GM12878 (cell line): ENCODE measurements at regions not wholly inside any gene's neighbourhood (a gene's known extent, or its start where the extent isn't known, plus 50 kb on each side); places are given as distances from the start of the nearest gene placed in this dataset.

Experiments
- ATAC-seq: fragments of 200-7000 bp; cut with Tn5 transposase; 3 replicates; pipeline ENCODE4 v1.9.1; 2020; ENCODE audit warnings: mild to moderate bottlenecking, moderate library complexity
- BruUV-seq: library from RNA; stranded (reverse); fragments of 400-500 nt; replicated peaks from 2 replicates; lab custom pipeline; 2021; lab: Mats Ljungman, UMichigan
- CTCF ChIA-PET: fragments of 300-600 bp; sonication (Branson Sonifier 250); formaldehyde crosslinking; extraction: SDS; loops from one replicate; lab custom pipeline; 2021; ENCODE audit warnings: inconsistent platforms; lab: Yijun Ruan, JAX
- POLR2A ChIA-PET: fragments of 350-600 bp; formaldehyde crosslinking; extraction: SDS; loops from one replicate; lab custom pipeline; 2021; ENCODE audit warnings: inconsistent platforms; lab: Charles Lee
- RAD21 ChIA-PET: fragments of 300-600 bp; sonication (Branson Sonifier 250); formaldehyde crosslinking; loops from one replicate; lab custom pipeline; 2023; ENCODE audit warnings: antibody characterized with exemption; ENCODE audit not compliant: unreplicated experiment; lab: Charles Lee
- SMC1A ChIA-PET: fragments of 300-600 bp; sonication (Branson Sonifier 250); formaldehyde crosslinking; loops from one replicate; lab custom pipeline; 2023; ENCODE audit not compliant: unreplicated experiment, uncharacterized antibody; lab: Charles Lee
- DNase-seq: peaks from one replicate; pipeline ENCODE4 v3.0.0-alpha.2; 2011; ENCODE audit warnings: low read depth, low spot score
- FAIRE-seq: peaks from 3 replicates; lab custom pipeline; 2011; peaks lifted over from hg19 to GRCh38; lab: Jason Lieb, UNC
- H2AFZ ChIP-seq: 2 replicates; pipeline ENCODE4 v1.6.0; 2011; ENCODE audit warnings: low read depth, low read length, control low read depth; ENCODE audit not compliant: control insufficient read depth
- H3K27ac ChIP-seq: 2 replicates; pipeline ENCODE4 v1.5.1; 2011; ENCODE audit warnings: control low read depth; ENCODE audit not compliant: control insufficient read depth, insufficient read depth
- H3K27me3 ChIP-seq, 2 experiments: replicated peaks in 1 of 2; 2 replicates each; pipeline versions ENCODE4 v1.6.0 to v1.6.1; 2011; ENCODE audit warnings: low read length in 1 of 2; ENCODE audit not compliant: control insufficient read depth in 2 of 2, insufficient read depth in 2 of 2
- H3K36me3 ChIP-seq, 2 experiments: 2 replicates each; pipeline ENCODE4 v1.5.1; 2011; ENCODE audit warnings: low read length in 1 of 2; ENCODE audit not compliant: control insufficient read depth in 2 of 2, insufficient read depth in 2 of 2
- H3K4me1 ChIP-seq: 2 replicates; pipeline ENCODE4 v1.6.1; 2011; ENCODE audit warnings: mild to moderate bottlenecking, low read length, moderate library complexity, mixed read lengths; ENCODE audit not compliant: control insufficient read depth, insufficient read depth
- H3K4me2 ChIP-seq: 2 replicates; pipeline ENCODE4 v1.6.0; 2011; ENCODE audit warnings: control low read depth; ENCODE audit not compliant: control insufficient read depth, insufficient read depth
- H3K4me3 ChIP-seq: fragments of 200-600 bp; sonication (generic); 2 replicates; pipeline ENCODE4 v1.5.1; 2016
- H3K79me2 ChIP-seq: 2 replicates; pipeline ENCODE4 v1.6.0; 2011; ENCODE audit warnings: low read length; ENCODE audit not compliant: control insufficient read depth, insufficient read depth
- H3K9ac ChIP-seq: 2 replicates; pipeline ENCODE4 v1.8.0; 2011; ENCODE audit warnings: low read length, control low read depth, mixed read lengths; ENCODE audit not compliant: control insufficient read depth, insufficient read depth
- H3K9me3 ChIP-seq: replicated peaks from 3 replicates; pipeline ENCODE4 v1.5.1; 2011; ENCODE audit warnings: mild to moderate bottlenecking, low read length; ENCODE audit not compliant: control insufficient read depth, insufficient read depth
- H4K20me1 ChIP-seq: 2 replicates; pipeline ENCODE4 v1.6.0; 2011; ENCODE audit not compliant: control insufficient read depth, insufficient read depth
- BRCA1 ChIP-seq: IDR thresholded peaks from 2 replicates; pipeline ENCODE4 v1.6.1; 2011; ENCODE audit warnings: low read depth, low read length, improper control_type of control experiment
- CREM ChIP-seq: IDR thresholded peaks from 2 replicates; pipeline ENCODE4 v1.6.1; 2014; ENCODE audit warnings: antibody characterized with exemption, low read depth
- EP300 ChIP-seq, 2 experiments: fragments of 150-350 bp in 1 of 2; IDR thresholded peaks; 2 replicates each; pipeline ENCODE4 v1.6.1; 2011 to 2012; ENCODE audit warnings: low read depth in 2 of 2, low read length in 2 of 2, borderline replicate concordance in 1 of 2, improper control_type of control experiment in 1 of 2, inconsistent platforms in 1 of 2; ENCODE audit not compliant: control insufficient read depth in 1 of 2
- FOXK2 ChIP-seq: fragments of 450-650 bp; IDR thresholded peaks from 2 replicates; pipeline ENCODE4 v1.6.1; 2017; ENCODE audit warnings: mild to moderate bottlenecking, moderate library complexity
- NFIC ChIP-seq: IDR thresholded peaks from 2 replicates; pipeline ENCODE4 v1.6.1; 2012; ENCODE audit warnings: low read depth, mild to moderate bottlenecking, inconsistent platforms, low read length, moderate library complexity
- PAX8 ChIP-seq: fragments of 450-650 bp; IDR thresholded peaks from 2 replicates; pipeline ENCODE4 v1.6.1; 2017; ENCODE audit warnings: mild to moderate bottlenecking, moderate library complexity
- RFX5 ChIP-seq: IDR thresholded peaks from 2 replicates; pipeline ENCODE4 v1.6.1; 2011; ENCODE audit warnings: low read depth, low read length, improper control_type of control experiment
- SMAD1 ChIP-seq: fragments of 450-650 bp; IDR thresholded peaks from 2 replicates; pipeline ENCODE4 v1.6.1; 2018; ENCODE audit warnings: mild to moderate bottlenecking, low read depth; ENCODE audit not compliant: partially characterized antibody
- SRF ChIP-seq, 2 experiments: IDR thresholded peaks; 2 replicates each; pipeline ENCODE4 v1.6.1; 2011; ENCODE audit warnings: low read depth in 2 of 2, low read length in 2 of 2, mild to moderate bottlenecking in 1 of 2, moderate library complexity in 1 of 2
- WGBS: methylation state at CpG from one replicate; pipeline ENCODE4 v1.1.6; 2016; ENCODE audit warnings: low lambda C conversion rate; ENCODE audit not compliant: insufficient replicate concordance, insufficient coverage; ENCODE audit errors: missing lambda C conversion rate; 5-methylcytosine and 5-hydroxymethylcytosine counted together
- in situ Hi-C: fragments of 300-500 bp; cut with MboI; formaldehyde crosslinking; loops from 9 replicates; pipeline ENCODE4 v1.14.3; 2018; ENCODE audit warnings: mixed read lengths
- intact Hi-C: fragments of 100-400 bp; cut with micrococcal nuclease; formaldehyde crosslinking; loops from one replicate; pipeline ENCODE4 v1.14.2; 2022; ENCODE audit not compliant: unreplicated experiment

GRCh38 chr1:234667600-234668576 is 57.9 kb upstream of the IRF2BP2 start:
- no peak overlapping the region for H3K27ac ChIP-seq
- BruUV-seq, result no TSS peak
- intact Hi-C loops (no loop called here), in situ Hi-C loops (no loop called here)
- ATAC-seq, result no peak
- SMC1A ChIA-PET, result interaction anchor here (0.7 to 2.8 kb wide), 8 partner anchors 15 to 168 kb away, joined by 3 to 8 read pairs (median 3); no protein-coding TSS in a partner anchor
- no peak for DNase-seq
- no peak overlapping the region for H2AFZ ChIP-seq
- no peaks in the 10 kb centered on the region for H4K20me1 ChIP-seq
- H3K36me3 ChIP-seq, result no peaks in the 10 kb centered on the region
- no peak for FAIRE-seq
- H3K4me3 ChIP-seq, result no peak overlapping the region
- peaks cover 7% of the 10 kb centered on the region; the same call in 2 of the 3 replicates for H3K9me3 ChIP-seq
- H3K4me2 ChIP-seq, result no peak overlapping the region
- no peak for TF ChIP-seq PAX8
- no peak for TF ChIP-seq CREM
- TF ChIP-seq BRCA1, result no peak
- TF ChIP-seq SRF (IDR thresholded peaks at IDR 0.05; ENCODE audit: low read depth in 2 of 2, low read length in 2 of 2), result no peak
- TF ChIP-seq RFX5, result no peak
- no peak for TF ChIP-seq NFIC
- TF ChIP-seq EP300 (IDR thresholded peaks at IDR 0.05; ENCODE audit: borderline replicate concordance in 1 of 2, control insufficient read depth in 1 of 2, low read depth in 2 of 2, low read length in 2 of 2), result no peak
- TF ChIP-seq SMAD1, result no peak
- no peak for TF ChIP-seq FOXK2
- H3K4me1 ChIP-seq, result peaks cover 14% of the 10 kb centered on the region
- H3K79me2 ChIP-seq, result no peaks in the 10 kb centered on the region
- no peak overlapping the region for H3K9ac ChIP-seq
- POLR2A ChIA-PET, result interaction anchor here (0.6 to 1.2 kb wide), 3 partner anchors 21 to 151 kb away, joined by 3 read pairs; no protein-coding TSS in a partner anchor
- H3K27me3 ChIP-seq, result no peaks in the 10 kb centered on the region
- 97% methylated on average over 2 of the region's 2 CpGs for WGBS
- CTCF ChIA-PET, result interaction anchor here (0.6 to 1.6 kb wide), 5 partner anchors 10 to 180 kb away, joined by 3 to 4 read pairs (median 4); no protein-coding TSS in a partner anchor
- RAD21 ChIA-PET, result interaction anchor here (1.5 kb wide), 1 partner anchor 54 kb away, joined by 5 read pairs; no protein-coding TSS in a partner anchor
